GM23248 (cell line): ENCODE measurements at regions not wholly inside any gene's neighbourhood (a gene's known extent, or its start where the extent isn't known, plus 50 kb on each side); places are given as distances from the start of the nearest gene placed in this dataset.

Experiments used
- DNase-seq: peaks from one replicate; pipeline ENCODE4 v3.0.0-alpha.2; 2015
- H2AFZ ChIP-seq: fragments of 200-600 bp; sonication (generic); 2 replicates; pipeline ENCODE4 v1.6.1; 2016; ENCODE audit warnings: antibody characterized with exemption
- H3F3A ChIP-seq: fragments of 200-600 bp; sonication (generic); 2 replicates; pipeline ENCODE4 v1.6.1; 2016; ENCODE audit warnings: mild to moderate bottlenecking, antibody characterized with exemption, mixed run types; ENCODE audit not compliant: insufficient read depth
- H3K27ac ChIP-seq: fragments of 200-600 bp; sonication (generic); 2 replicates; pipeline ENCODE4 v1.5.1; 2016; ENCODE audit warnings: mild to moderate bottlenecking
- H3K27me3 ChIP-seq: fragments of 200-600 bp; sonication (generic); replicated peaks from 2 replicates; pipeline ENCODE4 v1.6.1; 2016; ENCODE audit warnings: mild to moderate bottlenecking; ENCODE audit not compliant: insufficient read depth
- H3K36me3 ChIP-seq: fragments of 200-600 bp; sonication (generic); 2 replicates; pipeline ENCODE4 v1.6.1; 2016; ENCODE audit warnings: low read depth, mild to moderate bottlenecking
- H3K4me1 ChIP-seq: fragments of 200-600 bp; sonication (generic); 2 replicates; pipeline ENCODE4 v1.6.1; 2016; ENCODE audit warnings: mild to moderate bottlenecking; ENCODE audit not compliant: insufficient read depth
- H3K4me2 ChIP-seq: fragments of 200-600 bp; sonication (generic); one replicate; pipeline ENCODE4 v1.6.1; 2016; ENCODE audit warnings: mild to moderate bottlenecking; ENCODE audit not compliant: unreplicated experiment
- H3K4me3 ChIP-seq: fragments of 200-600 bp; sonication (generic); 2 replicates; pipeline ENCODE4 v1.5.1; 2016; ENCODE audit warnings: mild to moderate bottlenecking
- H3K79me2 ChIP-seq: fragments of 200-600 bp; sonication (generic); 2 replicates; pipeline ENCODE4 v1.6.1; 2016; ENCODE audit warnings: mild to moderate bottlenecking; ENCODE audit not compliant: insufficient read depth
- H3K9ac ChIP-seq: fragments of 200-600 bp; sonication (generic); 2 replicates; pipeline ENCODE4 v1.6.1; 2016; ENCODE audit warnings: mild to moderate bottlenecking
- H3K9me2 ChIP-seq: fragments of 200-600 bp; sonication (generic); 2 replicates; pipeline ENCODE4 v1.6.1; 2016; ENCODE audit warnings: mixed run types, mild to moderate bottlenecking, moderate library complexity; ENCODE audit not compliant: insufficient read depth
- H3K9me3 ChIP-seq: fragments of 200-600 bp; sonication (generic); one replicate; pipeline ENCODE4 v1.6.1; 2017; ENCODE audit warnings: low read depth
- H4K20me1 ChIP-seq: fragments of 200-600 bp; sonication (generic); 2 replicates; pipeline ENCODE4 v1.6.0; 2016; ENCODE audit not compliant: insufficient read depth
- EZH2 ChIP-seq: fragments of 200-600 bp; sonication (generic); IDR thresholded peaks from 2 replicates; pipeline ENCODE4 v1.6.1; 2018; ENCODE audit warnings: antibody characterized with exemption, mild to moderate bottlenecking; ENCODE audit not compliant: insufficient read depth, poor library complexity, severe bottlenecking
- EZH2phosphoT487 ChIP-seq: fragments of 200-600 bp; sonication (generic); IDR thresholded peaks from 2 replicates; pipeline ENCODE4 v1.6.1; 2018; ENCODE audit warnings: antibody characterized with exemption, moderate library complexity, mild to moderate bottlenecking, low read depth; ENCODE audit not compliant: insufficient read depth
- WGBS, 2 experiments: methylation state at CpG; one replicate each; pipeline ENCODE4 v1.1.6; 2015 to 2017; ENCODE audit warnings: low lambda C conversion rate in 2 of 2, low coverage in 1 of 2; ENCODE audit errors: missing lambda C conversion rate in 2 of 2; 5-methylcytosine and 5-hydroxymethylcytosine counted together
- in situ Hi-C: fragments of 300-500 bp; cut with MboI; formaldehyde crosslinking; loops from 2 replicates; pipeline ENCODE4 v1.15.0; 2020

DNA sequence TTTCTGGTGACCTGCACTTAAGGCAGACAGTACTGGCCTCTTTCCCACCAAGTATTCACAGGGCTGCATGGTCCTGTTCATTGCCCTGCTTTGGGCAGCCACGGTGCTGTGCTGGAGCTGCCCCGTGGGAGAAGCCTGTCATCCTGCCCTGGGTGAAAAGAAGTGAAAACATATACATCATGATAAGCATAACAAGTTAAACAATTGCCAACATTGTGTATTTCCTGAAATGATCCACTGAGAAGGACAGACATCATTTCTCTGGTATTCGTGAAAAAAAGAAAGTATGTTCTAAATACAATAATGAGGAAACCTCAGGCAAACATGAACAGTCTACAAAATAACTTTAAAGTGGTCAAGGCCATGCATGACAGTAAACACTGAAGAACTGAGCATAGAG lies 393.1 kb downstream of the TMEM135 start:
- no peak for TF ChIP-seq EZH2phosphoT487
- TF ChIP-seq EZH2: no peak
- Histone ChIP-seq H3F3A (peaks cover 57% of the 10 kb centered on the region), H3K9me2 (no peaks in the 10 kb centered on the region), H3K4me1 (peaks cover 59% of the 10 kb centered on the region), H3K4me3 (no peak overlapping the region), H3K4me2 (no peak overlapping the region), H3K9me3 (no peaks in the 10 kb centered on the region), H4K20me1 (no peaks in the 10 kb centered on the region), H3K79me2 (no peaks in the 10 kb centered on the region), H3K36me3 (no peaks in the 10 kb centered on the region), H3K27ac (no peak overlapping the region), H2AFZ (no peak overlapping the region), H3K9ac (no peak overlapping the region), H3K27me3 (no peaks in the 10 kb centered on the region)
- 92 to 96% methylated on average over 3 of the region's 3 CpGs for WGBS, 2 experiments
- DNase-seq: no peak
- in situ Hi-C loops: no loop called here

DNA sequence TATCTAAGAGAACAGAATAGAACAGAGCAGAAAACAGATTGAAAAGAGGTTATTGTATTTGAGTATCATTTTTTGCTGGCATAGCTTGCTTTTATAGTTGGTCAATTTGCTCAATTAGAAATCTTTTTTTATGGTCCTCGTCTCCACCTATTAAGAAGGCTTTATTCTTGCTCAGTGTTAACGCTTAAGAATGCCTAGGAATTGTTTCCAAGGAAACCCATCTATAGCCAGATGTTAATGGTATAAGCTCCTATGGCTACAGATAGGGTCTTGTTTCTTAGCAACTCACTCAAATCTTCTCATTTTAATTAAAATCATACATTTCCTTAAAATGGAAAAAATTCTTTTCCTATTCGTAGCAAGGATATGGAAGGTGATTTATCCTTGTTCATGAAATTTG lies 392.3 kb downstream of the TMEM135 start:
- Histone ChIP-seq H3K9me2 (no peaks in the 10 kb centered on the region), H3F3A (peaks cover 65% of the 10 kb centered on the region), H3K27ac (no peak overlapping the region), H3K9me3 (no peaks in the 10 kb centered on the region), H3K36me3 (no peaks in the 10 kb centered on the region), H3K9ac (no peak overlapping the region), H3K4me2 (no peak overlapping the region), H4K20me1 (no peaks in the 10 kb centered on the region), H3K27me3 (no peaks in the 10 kb centered on the region), H2AFZ (no peak overlapping the region), H3K79me2 (no peaks in the 10 kb centered on the region), H3K4me3 (no peak overlapping the region), H3K4me1 (peaks cover 67% of the 10 kb centered on the region)
- WGBS, 2 experiments: 88 to 94% methylated on average over 3 of the region's 3 CpGs
- DNase-seq: no peak
- in situ Hi-C loops: no loop called here
- TF ChIP-seq EZH2 (no peak), EZH2phosphoT487 (no peak)

DNA sequence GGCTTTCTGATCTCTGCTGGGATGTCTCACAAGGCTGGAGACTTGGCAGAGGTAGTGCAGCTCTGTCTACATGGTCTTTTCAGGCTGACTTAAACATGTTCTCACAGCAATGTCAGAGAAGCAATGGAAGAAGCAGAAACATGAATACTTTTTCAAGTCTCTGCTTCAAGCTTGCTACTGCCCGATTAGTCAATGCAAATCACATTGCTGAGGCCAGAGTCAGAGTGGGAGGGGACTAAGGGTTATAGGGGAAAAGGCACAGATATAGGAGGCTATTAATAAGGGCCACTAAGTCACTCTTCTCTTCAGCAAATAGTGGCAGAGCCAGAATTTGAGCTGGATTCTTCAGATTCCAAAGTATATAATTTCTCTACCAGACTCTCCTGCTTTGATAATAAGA lies 390.5 kb downstream of the TMEM135 start:
- no peaks in the 10 kb centered on the region for H3K36me3 ChIP-seq
- peak; percentile 60 for DNase-seq
- H3K27me3 ChIP-seq: no peaks in the 10 kb centered on the region
- H3F3A ChIP-seq: peaks cover 67% of the 10 kb centered on the region
- H3K9me2 ChIP-seq: no peaks in the 10 kb centered on the region
- no peak overlapping the region for H3K4me3 ChIP-seq
- in situ Hi-C loops: no loop called here
- peak overlapping the region; percentile 45; the same call in 1 of the 2 replicates for H2AFZ ChIP-seq
- no peak overlapping the region for H3K4me2 ChIP-seq
- WGBS, 2 experiments: 26 to 55% methylated on average over 1 of the region's 1 CpG
- H3K9ac ChIP-seq: no peak overlapping the region
- H3K79me2 ChIP-seq: no peaks in the 10 kb centered on the region
- TF ChIP-seq EZH2phosphoT487 (no peak), EZH2 (no peak)
- no peaks in the 10 kb centered on the region for H4K20me1 ChIP-seq
- no peaks in the 10 kb centered on the region for H3K9me3 ChIP-seq
- no peak overlapping the region for H3K27ac ChIP-seq
- peaks cover 59% of the 10 kb centered on the region for H3K4me1 ChIP-seq

DNA sequence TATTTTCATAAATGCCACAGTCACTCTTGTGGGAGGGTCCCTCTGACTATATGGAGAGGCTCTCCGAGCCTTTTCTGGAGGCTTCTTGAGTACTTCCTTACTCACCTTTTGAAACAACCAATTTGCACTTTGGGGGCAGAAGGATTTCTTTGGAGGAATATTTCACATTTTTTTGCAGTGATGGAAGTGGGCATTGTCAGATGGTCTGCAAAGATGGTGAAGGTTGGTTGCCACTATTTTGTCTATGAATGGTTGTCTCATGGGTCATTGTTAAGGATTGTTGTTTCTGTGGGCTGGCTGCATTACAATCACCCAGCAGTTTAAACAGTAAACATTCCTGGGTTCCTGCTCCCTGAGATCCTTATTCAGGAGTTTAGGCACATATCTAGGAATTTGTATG lies 388.2 kb downstream of the TMEM135 start:
- Histone ChIP-seq H2AFZ (no peak overlapping the region), H3K9ac (no peak overlapping the region), H3K4me1 (peaks cover 54% of the 10 kb centered on the region), H4K20me1 (no peaks in the 10 kb centered on the region), H3K27me3 (no peaks in the 10 kb centered on the region), H3K9me3 (no peaks in the 10 kb centered on the region), H3F3A (peaks cover 44% of the 10 kb centered on the region), H3K4me2 (peak overlapping the region; percentile 60), H3K79me2 (no peaks in the 10 kb centered on the region), H3K4me3 (no peak overlapping the region), H3K9me2 (no peaks in the 10 kb centered on the region), H3K27ac (peak overlapping the region; percentile 64), H3K36me3 (no peaks in the 10 kb centered on the region)
- in situ Hi-C loops: no loop called here
- no peak for TF ChIP-seq EZH2phosphoT487
- TF ChIP-seq EZH2: no peak
- peak; percentile 72 for DNase-seq
- WGBS, 2 experiments: 0 to 15% methylated on average over 1 of the region's 1 CpG

DNA sequence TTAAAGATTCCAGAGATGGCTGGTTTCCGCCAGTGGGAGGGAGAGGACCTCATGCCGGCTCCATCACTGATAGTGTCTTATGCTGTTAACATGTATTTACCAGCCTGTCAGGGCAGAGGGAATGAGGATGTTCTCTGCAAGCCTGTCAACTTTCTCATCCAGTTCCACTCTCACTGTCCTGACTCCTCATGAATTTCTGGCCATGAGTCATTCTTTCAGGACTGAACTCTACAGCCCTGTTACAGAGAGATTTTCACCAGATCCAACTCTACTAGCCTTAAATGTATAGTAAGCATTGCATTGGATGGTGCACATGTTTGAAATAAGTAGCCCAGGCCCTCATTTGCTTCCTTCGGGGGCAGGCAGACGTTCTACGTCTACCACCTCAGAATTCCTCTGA lies 387.7 kb downstream of the TMEM135 start:
- Histone ChIP-seq H3F3A (peaks cover 42% of the 10 kb centered on the region), H3K4me1 (peaks cover 50% of the 10 kb centered on the region), H3K9me2 (no peaks in the 10 kb centered on the region), H3K9ac (no peak overlapping the region), H3K27me3 (no peaks in the 10 kb centered on the region), H3K27ac (peak overlapping the region; percentile 64), H3K36me3 (no peaks in the 10 kb centered on the region), H3K9me3 (no peaks in the 10 kb centered on the region), H3K4me3 (no peak overlapping the region), H2AFZ (no peak overlapping the region), H4K20me1 (no peaks in the 10 kb centered on the region), H3K4me2 (peak overlapping the region; percentile 60), H3K79me2 (no peaks in the 10 kb centered on the region)
- WGBS, 2 experiments: 48 to 52% methylated on average over 5 of the region's 5 CpGs
- peak; percentile 78 for DNase-seq
- in situ Hi-C loops: no loop called here
- no peak for TF ChIP-seq EZH2phosphoT487
- TF ChIP-seq EZH2: no peak
